Keratinocyte (primary cell): ENCODE measurements at regions not wholly inside any gene's neighbourhood (a gene's known extent, or its start where the extent isn't known, plus 50 kb on each side); places are given as distances from the start of the nearest gene placed in this dataset.

Experiments
- DNase-seq: peaks from one replicate; pipeline ENCODE4 v3.0.0-alpha.2; 2011; ENCODE audit warnings: low read depth, missing footprints, low spot score
- FAIRE-seq: peaks from 2 replicates; lab custom pipeline; 2011; peaks lifted over from hg19 to GRCh38; lab: Jason Lieb, UNC
- H2AFZ ChIP-seq: 2 replicates; pipeline ENCODE4 v1.6.0; 2012; ENCODE audit warnings: low read length, control low read depth, inconsistent platforms; ENCODE audit not compliant: control insufficient read depth
- H3K27ac ChIP-seq: 2 replicates; pipeline ENCODE4 v1.5.1; 2011; ENCODE audit warnings: low read length; ENCODE audit not compliant: control insufficient read depth, insufficient read depth
- H3K27me3 ChIP-seq: 3 replicates; pipeline ENCODE4 v1.6.0; 2011; ENCODE audit warnings: low read length; ENCODE audit not compliant: control insufficient read depth, insufficient read depth; ENCODE audit errors: extremely low read depth
- H3K36me3 ChIP-seq, 2 experiments: 2 replicates in 1 of 2; 3 replicates in 1 of 2; pipeline ENCODE4 v1.5.1; 2011; ENCODE audit warnings: low read length in 2 of 2, mild to moderate bottlenecking in 1 of 2; ENCODE audit not compliant: control insufficient read depth in 2 of 2, insufficient read depth in 2 of 2; ENCODE audit errors: extremely low read depth in 1 of 2
- H3K4me1 ChIP-seq: 3 replicates; pipeline ENCODE4 v1.5.1; 2011; ENCODE audit warnings: low read length; ENCODE audit not compliant: control insufficient read depth, insufficient read depth; ENCODE audit errors: extremely low read depth
- H3K4me2 ChIP-seq: 3 replicates; pipeline ENCODE4 v1.6.0; 2011; ENCODE audit warnings: low read depth, low read length; ENCODE audit not compliant: control insufficient read depth, insufficient read depth; ENCODE audit errors: extremely low read depth
- H3K4me3 ChIP-seq, 3 experiments: fragments of 200-600 bp in 1 of 3; sonication (generic) in 1 of 3; 2 replicates in 2 of 3; 3 replicates in 1 of 3; pipeline ENCODE4 v1.5.1; 2011 to 2016; ENCODE audit warnings: low read length in 3 of 3, mild to moderate bottlenecking in 3 of 3, control low read depth in 2 of 3, inconsistent platforms in 1 of 3, low read depth in 1 of 3, mixed read lengths in 1 of 3, mixed run types in 1 of 3, moderate library complexity in 1 of 3; ENCODE audit not compliant: control insufficient read depth in 2 of 3, insufficient read depth in 2 of 3; ENCODE audit errors: extremely low read depth in 1 of 3
- H3K79me2 ChIP-seq: 2 replicates; pipeline ENCODE4 v1.6.0; 2012; ENCODE audit warnings: low read length; ENCODE audit not compliant: control insufficient read depth, insufficient read depth
- H3K9ac ChIP-seq: 3 replicates; pipeline ENCODE4 v1.6.0; 2011; ENCODE audit warnings: low read length; ENCODE audit not compliant: control insufficient read depth, insufficient read depth; ENCODE audit errors: extremely low read depth
- H3K9me1 ChIP-seq: 3 replicates; pipeline ENCODE4 v1.6.0; 2011; ENCODE audit warnings: low read length; ENCODE audit not compliant: control insufficient read depth, insufficient read depth; ENCODE audit errors: extremely low read depth
- H3K9me3 ChIP-seq: 2 replicates; pipeline ENCODE4 v1.5.1; 2012; ENCODE audit warnings: low read depth, low read length; ENCODE audit not compliant: control insufficient read depth
- H4K20me1 ChIP-seq: 3 replicates; pipeline ENCODE4 v1.6.0; 2011; ENCODE audit warnings: low read length; ENCODE audit not compliant: control insufficient read depth, insufficient read depth; ENCODE audit errors: extremely low read depth
- EZH2 ChIP-seq: IDR thresholded peaks from one replicate; pipeline ENCODE4 v1.6.1; 2012; ENCODE audit warnings: inconsistent platforms, mild to moderate bottlenecking, low read length, moderate library complexity
- dilution Hi-C: fragments of 300-500 bp; cut with MboI; formaldehyde crosslinking; loops from one replicate; pipeline ENCODE4 v1.7.0; 2020; ENCODE audit warnings: low sequenced_read_pairs; ENCODE audit not compliant: extremely low pct_ligation_motif_present
- TF ChIP-seq, protein P1 (sequence below), 3 experiments: IDR thresholded peaks in 1 of 3; conservative IDR thresholded peaks in 1 of 3; optimal IDR thresholded peaks in 1 of 3; 2 replicates in 2 of 3; 3 replicates in 1 of 3; pipeline versions ENCODE3 to v1.5.1; 2011; ENCODE audit warnings: low read length in 3 of 3, mild to moderate bottlenecking in 3 of 3, moderate library complexity in 2 of 3, control low read depth in 1 of 3, inconsistent platforms in 1 of 3; ENCODE audit not compliant: insufficient read depth in 2 of 3; ENCODE audit errors: extremely low read depth in 1 of 3

DNA sequence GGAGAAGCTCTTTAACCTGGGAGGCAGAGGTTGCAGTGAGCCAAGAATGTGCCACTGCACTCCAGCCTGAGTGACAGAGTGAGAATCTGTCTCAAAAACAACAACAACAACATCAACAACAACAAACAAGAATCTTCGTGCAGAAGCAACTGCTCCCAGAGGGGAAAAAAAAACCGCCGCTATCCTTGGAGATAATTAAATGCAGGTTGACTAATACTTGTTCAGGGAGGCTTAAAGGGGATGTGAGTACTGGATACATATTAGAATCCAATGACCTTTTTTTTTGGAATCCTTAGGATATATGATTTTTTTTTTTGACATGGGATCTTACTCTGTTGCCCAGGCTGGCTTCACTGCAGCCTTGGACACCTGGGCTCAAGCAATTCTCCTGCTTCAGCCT lies 89.6 kb upstream of the FAM171A1 start:
- Histone ChIP-seq H3K4me3 (no peak overlapping the region), H3K9me1 (no peaks in the 10 kb centered on the region), H4K20me1 (no peaks in the 10 kb centered on the region), H3K27ac (no peak overlapping the region), H3K9me3 (no peaks in the 10 kb centered on the region), H2AFZ (no peak overlapping the region), H3K79me2 (no peaks in the 10 kb centered on the region), H3K4me1 (no peaks in the 10 kb centered on the region), H3K27me3 (no peaks in the 10 kb centered on the region), H3K9ac (no peak overlapping the region), H3K36me3 (no peaks in the 10 kb centered on the region), H3K4me2 (no peak overlapping the region)
- DNase-seq (no peak), FAIRE-seq (no peak)
- TF ChIP-seq, protein P1, sequence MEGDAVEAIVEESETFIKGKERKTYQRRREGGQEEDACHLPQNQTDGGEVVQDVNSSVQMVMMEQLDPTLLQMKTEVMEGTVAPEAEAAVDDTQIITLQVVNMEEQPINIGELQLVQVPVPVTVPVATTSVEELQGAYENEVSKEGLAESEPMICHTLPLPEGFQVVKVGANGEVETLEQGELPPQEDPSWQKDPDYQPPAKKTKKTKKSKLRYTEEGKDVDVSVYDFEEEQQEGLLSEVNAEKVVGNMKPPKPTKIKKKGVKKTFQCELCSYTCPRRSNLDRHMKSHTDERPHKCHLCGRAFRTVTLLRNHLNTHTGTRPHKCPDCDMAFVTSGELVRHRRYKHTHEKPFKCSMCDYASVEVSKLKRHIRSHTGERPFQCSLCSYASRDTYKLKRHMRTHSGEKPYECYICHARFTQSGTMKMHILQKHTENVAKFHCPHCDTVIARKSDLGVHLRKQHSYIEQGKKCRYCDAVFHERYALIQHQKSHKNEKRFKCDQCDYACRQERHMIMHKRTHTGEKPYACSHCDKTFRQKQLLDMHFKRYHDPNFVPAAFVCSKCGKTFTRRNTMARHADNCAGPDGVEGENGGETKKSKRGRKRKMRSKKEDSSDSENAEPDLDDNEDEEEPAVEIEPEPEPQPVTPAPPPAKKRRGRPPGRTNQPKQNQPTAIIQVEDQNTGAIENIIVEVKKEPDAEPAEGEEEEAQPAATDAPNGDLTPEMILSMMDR (optimal IDR thresholded peaks at IDR 0.05 in 1 of 3, IDR thresholded peaks at IDR 0.05 in 1 of 3, conservative IDR thresholded peaks at IDR 0.05 in 1 of 3; ENCODE audit: extremely low read depth in 1 of 3, insufficient read depth in 2 of 3, low read length in 3 of 3), result no peak
- no peak for TF ChIP-seq EZH2
- dilution Hi-C loops, result no loop called here

DNA sequence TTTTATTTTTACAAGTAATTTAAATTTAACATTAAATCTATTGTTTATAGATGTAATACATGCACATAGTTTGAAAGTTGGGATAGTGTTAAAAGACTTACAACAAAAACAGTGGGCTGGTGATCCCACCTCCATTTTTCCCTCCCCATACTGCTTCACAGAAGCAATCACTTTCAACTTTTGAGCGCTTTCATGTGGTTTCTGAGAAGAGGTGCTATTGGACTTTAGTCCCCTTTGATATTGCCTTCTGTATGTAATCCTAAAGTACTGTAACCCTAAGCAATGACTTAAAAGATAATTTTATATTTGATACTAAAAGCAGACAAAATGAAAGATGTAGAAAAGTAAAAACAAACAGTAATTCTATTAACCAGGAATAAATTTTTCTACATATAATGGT lies 88.1 kb upstream of the FAM171A1 start:
- dilution Hi-C loops, result no loop called here
- no peak overlapping the region for H3K4me3 ChIP-seq

More for the DNA sequence above, 88.1 kb upstream of the FAM171A1 start:
- DNase-seq (no peak), FAIRE-seq (no peak)
- H3K4me1 ChIP-seq, result no peaks in the 10 kb centered on the region
- H2AFZ ChIP-seq, result no peak overlapping the region
- H4K20me1 ChIP-seq, result no peaks in the 10 kb centered on the region
- H3K79me2 ChIP-seq, result no peaks in the 10 kb centered on the region
- no peak overlapping the region for H3K27ac ChIP-seq
- no peak overlapping the region for H3K9ac ChIP-seq
- no peak overlapping the region for H3K4me2 ChIP-seq
- no peaks in the 10 kb centered on the region for H3K27me3 ChIP-seq
- H3K36me3 ChIP-seq, result no peaks in the 10 kb centered on the region
- no peaks in the 10 kb centered on the region for H3K9me1 ChIP-seq
- H3K9me3 ChIP-seq, result no peaks in the 10 kb centered on the region
- TF ChIP-seq EZH2, result no peak
- TF ChIP-seq, protein P1 (optimal IDR thresholded peaks at IDR 0.05 in 1 of 3, IDR thresholded peaks at IDR 0.05 in 1 of 3, conservative IDR thresholded peaks at IDR 0.05 in 1 of 3; ENCODE audit: extremely low read depth in 1 of 3, insufficient read depth in 2 of 3, low read length in 3 of 3), result no peak
